ENCODE measurements at regions not wholly inside any gene's neighbourhood (a gene's known extent, or its start where the extent isn't known, plus 50 kb on each side); places are given as distances from the start of the nearest gene placed in this dataset.
"Not testable (repeated sequence)": the region's sequence is repeated elsewhere in the genome, so short reads cannot be mapped to it uniquely, and the experiment has no call there.

GRCh38 chrX:123013141-123013540, 170.9 kb upstream of the GRIA3 start:
- FAIRE-seq: no peak

DNA sequence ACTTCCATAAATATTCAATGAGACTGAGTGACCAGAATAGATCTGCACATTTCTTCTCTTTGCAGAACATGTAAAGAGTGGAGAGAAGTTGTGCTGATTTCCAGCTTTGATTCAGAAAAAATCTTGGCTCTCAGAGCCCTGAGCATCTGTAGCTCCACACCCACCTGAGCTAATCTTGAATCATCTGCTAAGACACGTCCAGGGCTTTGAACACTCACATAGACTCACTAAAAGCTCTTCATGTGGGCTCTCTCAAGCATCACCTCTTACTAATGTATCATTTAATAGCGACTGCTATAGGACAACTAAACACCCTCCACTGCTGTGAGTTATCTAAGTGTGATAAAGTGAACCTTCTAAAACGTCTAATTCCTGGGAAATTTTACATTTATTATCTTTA, 147.7 kb upstream of the GRIA3 start:
- FAIRE-seq: no peak

DNA sequence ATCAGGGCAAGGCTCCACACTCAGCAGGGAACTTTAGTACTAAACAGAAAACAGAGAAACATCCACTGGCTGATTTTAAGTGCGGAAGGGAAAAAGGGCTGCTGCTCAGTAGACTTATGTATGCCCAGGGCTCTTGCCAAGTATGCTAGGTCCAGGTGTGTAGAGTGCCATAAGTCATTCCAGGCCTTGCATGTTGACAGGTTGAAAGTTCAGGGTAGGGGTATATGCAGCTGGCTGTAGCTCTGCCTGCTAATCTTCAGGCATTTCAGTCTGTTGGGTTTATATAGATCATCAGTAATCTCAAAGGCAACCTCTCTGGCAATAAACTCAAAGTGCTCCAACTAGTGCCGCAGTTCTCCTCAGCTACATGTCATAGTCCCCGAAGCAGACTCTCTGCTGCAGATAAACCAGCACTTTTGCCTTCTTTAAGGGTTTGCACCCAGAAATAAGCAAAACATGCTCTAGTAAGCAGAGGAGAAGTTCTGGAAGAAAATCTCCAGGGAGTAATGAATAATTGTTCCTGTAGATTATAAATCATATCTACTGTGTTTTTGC, 134.9 kb upstream of the GRIA3 start:
- no peak for FAIRE-seq

GRCh38 chrX:123060986-123061385, 123.1 kb upstream of the GRIA3 start:
- FAIRE-seq: no peak

DNA sequence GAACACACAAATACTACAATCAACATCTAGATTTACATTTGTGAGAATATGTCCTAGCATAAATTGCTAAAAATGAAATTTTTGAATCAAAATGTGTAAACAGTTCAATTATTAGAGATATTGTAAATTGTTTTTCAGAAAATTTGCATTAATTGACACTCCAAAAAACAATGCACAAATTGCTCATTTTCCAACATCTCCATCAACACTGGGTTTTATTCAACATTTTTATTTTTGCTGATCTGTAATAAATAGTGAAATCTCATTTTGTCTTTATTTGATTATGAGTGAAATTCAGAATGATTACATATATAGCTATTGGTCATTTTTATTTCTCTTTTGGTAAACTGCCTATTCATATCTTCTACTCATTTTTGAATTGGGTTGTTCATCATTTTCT, 120.0 kb upstream of the GRIA3 start:
- no peak for FAIRE-seq

DNA sequence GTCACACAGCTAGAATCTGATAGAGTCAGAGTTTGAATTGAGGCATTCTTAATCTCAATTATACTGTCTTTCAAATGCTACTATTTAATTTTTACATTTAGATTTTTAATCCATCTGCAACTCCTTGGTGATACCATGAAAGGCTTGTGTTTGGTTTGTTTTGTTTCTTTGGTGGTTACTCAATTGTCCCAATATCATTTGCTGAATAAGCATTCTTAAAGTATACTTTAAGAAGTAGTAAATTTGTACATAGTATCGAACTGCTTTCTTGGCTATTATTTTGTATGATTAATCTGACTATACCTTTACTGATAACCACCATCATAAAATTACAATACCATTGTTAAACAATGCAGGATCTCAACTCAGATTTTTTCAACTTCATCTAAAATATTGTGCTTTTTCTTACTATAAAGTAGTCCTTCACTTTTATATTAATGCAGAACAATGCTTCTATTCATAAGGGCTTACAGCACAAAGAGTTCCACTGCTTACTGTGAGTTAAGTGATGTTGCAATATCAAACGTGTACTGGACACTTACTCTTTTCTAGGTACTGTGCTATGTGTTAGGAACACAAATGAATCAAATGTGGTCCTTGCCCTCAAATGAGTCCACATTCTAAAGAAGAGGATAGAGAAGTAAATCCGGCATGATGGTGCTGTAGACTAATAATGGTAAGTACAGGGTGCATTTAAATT, 111.2 kb upstream of the GRIA3 start:
- FAIRE-seq: no peak

- FAIRE-seq: no peak
Observed at GRCh38 chrX:123075947-123076561, 108.0 kb upstream of the GRIA3 start.

DNA sequence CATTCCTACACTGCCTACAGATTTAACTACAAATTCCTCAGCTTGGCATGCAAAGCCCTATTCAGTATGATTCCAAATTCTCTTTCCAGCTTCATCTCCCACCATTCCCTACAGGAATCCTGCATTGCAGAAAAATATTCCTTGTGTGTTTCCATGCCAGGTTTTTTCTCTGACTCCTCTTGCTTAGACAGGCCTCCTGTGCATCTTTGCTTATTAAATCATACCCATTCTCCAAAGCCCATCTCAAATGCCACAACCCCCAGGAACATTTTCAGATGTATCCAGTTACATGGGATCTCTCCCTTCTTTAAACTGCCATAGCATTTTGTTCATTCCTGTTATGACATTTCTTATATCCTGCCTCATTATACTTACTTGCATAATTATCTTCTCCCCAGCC, 106.4 kb upstream of the GRIA3 start:
- no peak for FAIRE-seq

GRCh38 chrX:123080065-123080464, 104.0 kb upstream of the GRIA3 start:
- no peak for FAIRE-seq

GRCh38 chrX:123081776-123082175, 102.3 kb upstream of the GRIA3 start:
- no peak for FAIRE-seq

DNA sequence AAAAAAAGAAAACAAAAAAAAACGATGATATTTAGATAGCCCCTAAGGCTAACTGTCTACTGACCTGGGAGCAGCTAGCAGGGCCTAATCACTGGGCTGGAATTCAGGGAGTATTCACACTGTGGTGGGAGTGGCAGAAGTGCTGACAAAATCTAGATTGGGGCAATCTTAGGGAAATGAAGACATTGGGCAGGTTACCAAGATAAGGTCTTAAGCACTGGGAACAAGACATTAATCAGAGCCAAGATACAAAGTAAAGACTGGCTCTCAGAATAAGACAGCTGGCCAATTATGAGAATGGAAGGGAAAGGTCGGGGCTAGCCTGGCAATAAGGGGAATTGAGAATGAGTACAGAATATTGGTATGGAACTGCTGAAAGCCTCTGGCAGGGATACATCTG, 100.2 kb upstream of the GRIA3 start:
- no peak for FAIRE-seq

DNA sequence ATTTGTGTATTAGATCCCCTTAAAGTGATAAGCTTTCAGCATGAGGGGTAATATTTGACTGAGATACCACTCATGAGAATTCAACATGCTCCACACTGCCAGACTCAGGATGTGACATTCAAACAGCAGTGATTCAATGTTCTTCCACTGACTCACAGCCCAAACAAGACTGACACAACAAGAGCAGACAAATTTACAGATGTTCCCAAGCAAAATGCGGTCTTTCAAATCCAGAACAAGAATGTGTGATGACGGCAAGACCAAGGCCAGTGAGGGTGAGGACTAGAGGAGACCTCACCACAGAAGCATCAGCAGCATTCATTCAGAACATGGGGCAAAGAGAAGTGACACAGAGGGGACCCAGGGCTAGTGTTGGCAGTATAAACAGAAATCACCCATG, 99.3 kb upstream of the GRIA3 start:
- no peak for FAIRE-seq

DNA sequence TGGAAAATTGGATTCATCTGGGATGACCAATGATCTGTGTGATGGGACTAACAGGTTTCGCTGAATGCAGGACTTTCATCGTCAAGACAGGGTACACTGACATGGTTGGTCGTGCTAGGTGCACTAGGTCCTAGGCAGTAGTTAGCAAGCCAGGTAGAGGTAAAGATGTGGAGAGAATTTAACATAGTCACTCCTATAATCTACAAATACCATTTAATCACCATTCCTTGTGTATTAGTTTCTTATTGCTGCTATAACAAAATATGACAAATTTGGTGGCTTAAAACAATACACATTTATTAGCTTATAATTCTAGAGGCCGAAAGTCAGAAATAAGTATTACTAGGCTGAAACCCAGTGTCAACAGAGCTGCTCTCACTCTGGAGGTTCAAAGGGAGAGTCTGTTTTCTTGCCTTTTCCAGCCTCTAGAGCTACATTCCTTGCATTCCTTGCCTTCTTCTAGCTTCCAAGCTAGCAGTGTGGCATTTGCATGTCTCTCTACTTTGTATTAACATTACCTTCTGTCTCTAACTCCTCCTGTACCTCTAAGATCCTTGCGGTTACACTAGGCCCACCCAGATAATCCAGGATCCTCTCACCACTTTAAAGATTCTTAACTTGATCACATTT, 98.7 kb upstream of the GRIA3 start:
- FAIRE-seq: no peak

DNA sequence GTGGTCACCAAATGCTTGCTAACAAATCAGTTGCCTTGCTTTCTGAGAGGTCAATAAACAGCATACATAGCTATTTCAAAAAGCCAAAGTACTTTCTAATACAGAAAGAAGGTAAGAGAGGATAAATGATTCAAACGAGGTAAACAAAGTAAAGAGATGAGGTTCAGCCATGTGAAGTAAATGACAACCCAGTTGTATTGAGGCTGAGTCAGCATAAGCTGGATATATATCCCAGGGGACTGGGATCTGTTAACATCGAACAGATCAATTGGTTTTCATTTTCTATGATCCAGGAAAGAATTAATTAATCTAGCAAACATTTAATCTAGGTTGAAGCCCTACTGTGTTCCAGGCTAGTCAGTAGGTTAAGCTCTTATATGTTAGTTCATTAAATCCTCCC, 97.3 kb upstream of the GRIA3 start:
- no peak for FAIRE-seq

DNA sequence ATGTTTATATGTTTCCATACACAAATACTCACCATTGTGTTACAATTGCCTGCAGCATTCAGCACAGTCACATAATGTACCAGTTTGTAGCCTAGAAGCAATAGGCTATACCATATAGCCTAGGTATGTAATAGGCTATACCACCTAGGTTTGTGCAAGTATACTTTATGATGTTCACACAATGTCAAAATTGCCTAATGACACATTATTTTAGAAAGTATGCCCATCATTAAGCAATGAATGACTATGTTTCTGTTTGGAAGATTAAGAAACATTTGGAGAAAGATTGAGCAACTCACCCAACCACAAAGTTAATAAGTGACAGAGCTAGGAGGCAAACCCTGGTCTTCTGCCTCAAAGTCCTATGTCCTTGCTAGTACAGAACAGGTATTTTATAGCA, 96.8 kb upstream of the GRIA3 start:
- FAIRE-seq: no peak

GRCh38 chrX:123088331-123088730, 95.7 kb upstream of the GRIA3 start:
- no peak for FAIRE-seq

- FAIRE-seq: no peak
Observed at GRCh38 chrX:123088930-123089329, 95.1 kb upstream of the GRIA3 start.

- no peak for FAIRE-seq
Observed at GRCh38 chrX:123093792-123094191, 90.3 kb upstream of the GRIA3 start.

DNA sequence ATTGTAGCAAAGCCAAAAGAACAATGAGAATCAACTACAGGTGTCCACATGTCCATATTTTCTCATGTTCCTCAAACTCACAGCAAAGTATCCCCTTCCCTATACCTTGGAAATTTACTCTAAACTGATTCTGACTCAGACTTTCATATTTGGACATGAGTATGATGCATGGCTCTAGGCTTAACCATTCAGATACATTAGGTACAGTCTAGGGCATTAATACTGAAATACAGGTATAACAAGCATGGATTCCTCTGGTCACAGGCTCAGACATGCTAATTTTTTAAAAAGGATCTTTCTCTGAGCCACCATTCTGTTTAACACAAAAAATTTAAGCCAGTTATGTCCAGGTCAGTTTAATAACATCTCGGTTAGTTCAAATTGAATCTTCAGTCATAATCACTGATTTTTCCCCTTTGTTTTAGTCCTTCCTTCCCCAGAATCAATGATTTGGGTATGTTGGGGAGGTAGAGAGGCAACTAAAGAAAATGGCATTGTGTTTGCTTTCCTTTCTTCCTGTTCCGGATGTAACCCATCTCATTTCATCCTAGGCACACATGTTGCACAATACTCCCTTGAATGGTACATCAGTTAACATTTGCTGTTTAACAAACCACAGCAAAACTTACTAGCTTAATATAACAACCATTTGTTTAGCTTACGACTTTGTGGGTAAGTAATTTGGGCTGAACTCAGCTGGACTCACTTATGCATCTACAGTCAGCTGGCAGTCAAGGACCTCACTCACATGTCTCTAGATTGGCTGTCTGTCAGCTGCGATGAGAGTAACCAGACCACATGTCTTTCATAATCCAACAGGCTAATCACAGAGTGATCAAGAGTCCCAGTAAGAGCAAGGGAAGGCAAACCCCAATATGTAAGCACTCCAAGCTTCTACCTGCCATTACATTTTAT, 75.3 kb upstream of the GRIA3 start:
- FAIRE-seq: no peak

DNA sequence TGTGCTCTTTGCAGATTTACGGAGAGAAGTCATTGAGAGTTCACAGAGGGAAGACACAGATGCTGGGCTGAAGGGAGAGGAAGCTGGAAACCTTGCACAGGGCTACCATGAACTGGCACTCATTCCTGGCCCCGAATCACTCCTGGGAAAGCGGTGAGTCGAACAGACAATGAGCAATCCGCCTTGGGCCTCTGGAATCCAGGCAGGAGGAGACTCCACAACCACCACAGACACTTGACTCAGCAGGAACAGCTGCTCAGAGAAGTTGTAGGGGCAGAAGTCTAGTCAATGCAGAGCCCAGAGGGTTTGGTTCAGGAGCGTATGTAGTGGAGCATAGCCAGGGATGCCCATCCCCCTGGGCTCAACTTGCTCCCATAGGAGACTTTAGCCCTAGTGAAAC, 62.8 kb upstream of the GRIA3 start:
- FAIRE-seq: no peak

- FAIRE-seq: not testable (repeated sequence)
Observed at GRCh38 chrX:123129805-123130204, 54.3 kb upstream of the GRIA3 start.

Measured in islet of Langerhans (tissue), 1 donor.